ENCODE measurements at regions not wholly inside any gene's neighbourhood (a gene's known extent, or its start where the extent isn't known, plus 50 kb on each side); places are given as distances from the start of the nearest gene placed in this dataset.

DNA sequence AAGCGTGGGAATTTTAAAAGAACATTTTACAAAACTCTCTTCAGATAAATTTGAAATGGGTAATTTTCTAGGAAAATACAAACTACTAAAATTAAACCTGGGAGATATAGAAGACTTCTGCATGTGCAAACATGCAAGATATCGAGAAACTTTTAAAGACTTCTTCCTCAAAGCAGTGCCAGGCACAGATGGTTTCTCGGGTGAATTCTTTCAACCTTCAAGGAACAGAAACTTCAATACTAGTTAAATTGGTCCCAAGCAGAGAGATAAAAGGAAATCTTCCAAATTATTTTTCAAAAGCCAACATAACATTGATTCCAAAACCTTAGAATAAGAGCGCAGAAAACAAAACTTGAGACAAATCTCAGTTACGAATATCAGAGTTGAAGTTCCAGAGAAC, 732.7 kb downstream of the PDCD6IP start:
- no peak for DNase-seq
- TF ChIP-seq POLR2A (IDR thresholded peaks at IDR 0.05; ENCODE audit: low read length) = no peak
- no peak for TF ChIP-seq GATA1 (IDR thresholded peaks at IDR 0.05; ENCODE audit: low read depth, low read length)

DNA sequence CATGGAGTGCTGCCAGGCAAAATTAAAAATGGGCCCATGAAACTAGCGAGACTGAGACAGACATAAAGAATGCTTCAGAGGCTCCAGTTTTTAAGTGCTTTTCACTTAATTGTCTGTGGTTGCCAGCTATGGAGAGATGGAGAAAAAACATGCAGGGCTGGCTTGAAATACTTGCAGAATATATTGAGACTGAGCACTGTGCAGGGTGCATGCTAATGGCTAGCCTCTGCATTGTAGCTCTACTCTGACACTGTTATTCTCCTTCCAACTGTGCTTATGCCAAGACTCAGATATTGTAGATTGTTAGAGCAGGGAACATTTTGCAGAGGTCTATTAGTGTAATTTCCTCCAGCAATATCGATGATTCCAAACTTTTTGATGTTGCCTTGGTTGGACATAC, 735.0 kb downstream of the PDCD6IP start:
- no peak for DNase-seq
- TF ChIP-seq POLR2A (IDR thresholded peaks at IDR 0.05; ENCODE audit: low read length) (no peak), GATA1 (IDR thresholded peaks at IDR 0.05; ENCODE audit: low read depth, low read length) (no peak)

DNA sequence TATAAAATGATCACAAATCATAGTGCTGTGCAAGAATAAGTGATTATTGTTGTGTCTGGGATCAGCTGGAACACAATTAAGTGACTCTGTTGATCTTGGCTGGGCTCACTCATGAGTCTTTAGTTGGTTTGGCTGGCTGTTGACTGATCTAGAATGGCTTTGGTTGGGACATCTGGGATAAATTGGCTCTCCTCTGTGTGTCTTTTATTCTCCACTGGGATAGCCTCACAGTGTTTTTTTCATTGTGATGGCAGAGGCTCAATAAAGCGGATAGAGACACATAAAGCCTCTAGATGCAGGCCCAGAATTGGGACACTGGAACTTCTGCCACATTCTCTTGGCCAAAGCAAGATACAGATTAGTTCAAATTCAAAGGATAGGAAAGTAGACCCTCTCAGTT, 735.6 kb downstream of the PDCD6IP start:
- TF ChIP-seq GATA1 (IDR thresholded peaks at IDR 0.05; ENCODE audit: low read depth, low read length) (no peak), POLR2A (IDR thresholded peaks at IDR 0.05; ENCODE audit: low read length) (no peak)
- no peak for DNase-seq

DNA sequence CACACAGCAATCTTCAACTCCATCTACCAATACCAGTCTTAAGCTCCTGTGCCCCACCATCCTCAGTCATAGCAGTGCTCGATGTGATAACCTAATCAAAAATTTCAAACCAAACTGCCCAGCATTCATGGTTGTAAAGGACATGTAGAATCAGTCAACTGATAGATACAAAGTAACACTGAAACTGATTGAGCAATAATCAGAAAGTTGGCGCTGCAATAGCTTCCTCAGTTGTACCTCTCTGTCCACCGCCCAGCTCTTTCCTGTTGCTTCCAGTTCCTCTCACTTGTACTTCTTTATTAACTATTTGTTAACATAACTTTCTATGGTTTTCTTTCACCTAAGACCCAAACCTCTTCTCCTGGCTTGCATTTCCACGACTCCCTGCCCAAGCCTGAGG, 745.7 kb downstream of the PDCD6IP start:
- TF ChIP-seq POLR2A (IDR thresholded peaks at IDR 0.05; ENCODE audit: low read length) (no peak), GATA1 (IDR thresholded peaks at IDR 0.05; ENCODE audit: low read depth, low read length) (no peak)
- no peak for DNase-seq

DNA sequence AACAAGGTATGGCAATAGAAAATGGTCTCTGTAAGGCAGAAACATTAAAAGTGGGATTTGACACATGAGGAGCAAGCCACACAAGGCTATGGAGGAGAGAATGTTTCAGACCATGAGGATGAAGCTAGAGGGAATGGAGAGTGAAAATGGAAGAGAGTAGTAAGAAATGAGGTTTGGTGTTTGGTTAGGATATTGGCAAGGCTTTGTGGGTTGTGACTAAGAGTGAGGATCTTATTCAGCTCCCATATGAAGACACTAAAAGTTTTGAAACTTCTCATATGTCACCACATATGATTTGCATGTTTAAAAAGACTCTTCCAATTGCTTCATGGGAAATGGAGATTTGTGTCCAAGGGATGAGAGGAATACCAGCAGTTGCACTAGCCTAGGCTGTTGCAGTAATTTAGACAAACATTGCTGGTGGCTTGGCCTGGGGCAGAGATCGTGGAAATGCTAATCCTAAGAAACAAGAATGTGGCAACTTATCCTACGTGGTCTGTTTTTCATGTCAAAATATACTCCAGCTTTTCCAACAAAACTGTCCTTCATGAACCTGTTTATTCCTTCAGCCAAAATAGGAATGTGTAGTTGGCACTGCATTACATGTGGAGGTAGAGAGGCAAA, 749.0 kb downstream of the PDCD6IP start:
- no peak for DNase-seq
- TF ChIP-seq POLR2A (IDR thresholded peaks at IDR 0.05; ENCODE audit: low read length) (no peak), GATA1 (IDR thresholded peaks at IDR 0.05; ENCODE audit: low read depth, low read length) (no peak)

DNA sequence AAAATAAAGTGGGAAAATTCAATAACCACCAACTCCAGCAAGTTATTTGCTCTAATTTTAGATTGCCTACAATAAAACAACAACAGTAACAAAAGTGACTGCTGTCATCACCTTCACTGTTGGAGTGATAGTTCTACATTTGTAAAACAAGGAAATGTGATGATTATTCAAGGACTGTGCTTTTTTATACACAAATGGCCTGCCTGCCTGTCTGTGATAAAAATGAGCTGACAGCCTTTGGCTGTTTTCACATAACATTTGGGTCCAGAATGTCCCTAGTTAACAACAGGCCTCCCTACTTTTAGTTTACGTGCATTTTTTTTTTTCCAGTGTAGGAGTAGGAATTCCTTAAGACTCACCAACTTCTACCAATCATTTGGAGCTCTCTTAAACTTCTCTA, 768.8 kb downstream of the PDCD6IP start:
- no peak for DNase-seq
- no peak for TF ChIP-seq POLR2A (IDR thresholded peaks at IDR 0.05; ENCODE audit: low read length)
- TF ChIP-seq GATA1 (IDR thresholded peaks at IDR 0.05; ENCODE audit: low read depth, low read length) = no peak

DNA sequence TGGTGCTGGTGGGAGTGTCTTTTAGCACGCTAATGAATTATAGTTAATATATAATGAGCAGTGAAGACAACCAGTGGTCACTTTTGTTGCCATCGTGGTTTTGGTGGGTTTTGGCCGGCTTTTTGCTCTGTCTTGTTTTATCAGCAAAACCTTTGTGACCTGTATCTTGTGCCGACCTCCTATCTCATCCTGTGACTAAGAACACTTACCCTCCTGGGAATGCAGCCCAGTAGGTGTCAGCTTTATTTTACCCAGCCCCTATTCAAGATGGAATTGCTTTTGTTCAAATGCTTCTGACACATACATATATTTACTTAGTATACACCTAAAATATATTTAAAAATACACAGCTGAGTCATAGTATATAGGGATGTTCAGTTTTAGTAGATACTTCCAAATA, 770.3 kb downstream of the PDCD6IP start:
- no peak for TF ChIP-seq GATA1 (IDR thresholded peaks at IDR 0.05; ENCODE audit: low read depth, low read length)
- TF ChIP-seq POLR2A (IDR thresholded peaks at IDR 0.05; ENCODE audit: low read length) = no peak
- no peak for DNase-seq

DNA sequence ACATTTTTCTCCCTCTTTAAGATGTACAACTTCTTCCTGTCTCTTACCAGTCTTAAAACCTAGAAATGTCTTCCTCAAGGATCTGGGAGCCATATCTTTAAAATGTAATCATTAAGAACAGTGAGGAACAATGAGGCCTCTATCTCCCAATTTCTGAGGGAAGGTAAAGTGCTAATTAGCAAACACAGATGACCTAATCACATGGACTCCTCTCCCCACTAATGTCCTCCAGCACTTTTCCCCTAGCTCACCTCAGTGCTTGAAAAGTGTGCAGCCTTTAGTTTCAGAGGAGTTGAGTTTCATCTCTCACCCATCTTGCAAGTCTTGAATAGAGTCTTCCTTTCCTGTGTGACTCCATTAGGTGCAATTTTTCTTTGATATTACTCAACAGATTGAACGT, 771.0 kb downstream of the PDCD6IP start:
- DNase-seq = no peak
- TF ChIP-seq POLR2A (IDR thresholded peaks at IDR 0.05; ENCODE audit: low read length) (no peak), GATA1 (IDR thresholded peaks at IDR 0.05; ENCODE audit: low read depth, low read length) (no peak)

DNA sequence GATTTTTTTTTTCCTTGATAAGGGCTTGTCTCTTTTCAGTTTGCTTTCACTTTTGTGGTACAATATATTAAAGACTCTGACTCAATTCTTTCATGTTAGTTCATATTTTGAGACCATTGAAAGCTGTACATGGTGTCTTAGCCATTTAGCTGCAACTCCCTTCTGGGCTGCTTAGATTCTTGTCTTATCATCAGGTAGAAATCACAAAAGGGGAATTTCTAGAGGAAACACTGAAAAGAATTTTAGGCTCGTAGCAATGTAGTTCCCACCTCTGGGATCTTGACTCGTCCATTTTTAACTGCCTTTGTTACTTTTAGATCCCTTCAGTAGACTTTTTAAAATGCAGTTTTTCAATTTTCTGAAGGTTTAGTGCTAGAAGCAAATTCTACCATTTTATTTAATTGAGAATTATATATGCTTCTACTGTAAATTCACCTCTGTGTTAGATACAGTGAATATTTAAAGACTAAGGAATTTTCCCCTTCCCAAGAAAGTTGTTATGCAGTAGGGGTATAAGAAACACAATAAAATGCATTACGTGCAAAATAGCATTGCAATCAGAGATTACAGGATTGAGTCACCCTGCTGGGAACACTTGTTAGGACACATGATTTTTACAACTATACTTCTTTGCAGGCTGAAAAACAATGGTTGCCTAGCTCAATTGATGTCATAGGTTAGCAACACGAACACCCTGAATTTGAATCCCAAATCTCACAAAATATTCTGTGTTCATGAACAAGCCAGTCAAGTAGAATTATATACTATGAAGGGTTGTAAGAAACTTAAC, 772.7 kb downstream of the PDCD6IP start:
- TF ChIP-seq GATA1 (IDR thresholded peaks at IDR 0.05; ENCODE audit: low read depth, low read length) (no peak), POLR2A (IDR thresholded peaks at IDR 0.05; ENCODE audit: low read length) (no peak)
- no peak for DNase-seq

DNA sequence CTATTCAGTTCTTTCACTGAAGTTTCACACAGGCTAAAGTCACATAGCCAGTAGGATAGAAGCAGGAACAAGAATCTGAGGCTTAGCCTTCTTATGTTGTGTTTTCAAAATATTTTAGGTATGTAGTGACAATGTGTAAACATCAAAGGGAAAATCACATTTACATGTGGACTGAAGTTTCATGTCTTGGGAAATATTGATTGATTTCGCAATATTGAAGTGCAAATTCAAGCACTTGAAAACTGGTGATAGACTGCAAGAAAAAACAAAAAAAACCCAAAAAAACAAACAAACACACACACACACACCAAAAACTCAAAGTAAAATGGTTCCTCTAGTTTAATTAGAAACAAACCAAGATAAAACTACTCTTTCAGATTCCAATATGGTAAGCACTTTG, 773.3 kb downstream of the PDCD6IP start:
- no peak for TF ChIP-seq GATA1 (IDR thresholded peaks at IDR 0.05; ENCODE audit: low read depth, low read length)
- no peak for TF ChIP-seq POLR2A (IDR thresholded peaks at IDR 0.05; ENCODE audit: low read length)
- no peak for DNase-seq

DNA sequence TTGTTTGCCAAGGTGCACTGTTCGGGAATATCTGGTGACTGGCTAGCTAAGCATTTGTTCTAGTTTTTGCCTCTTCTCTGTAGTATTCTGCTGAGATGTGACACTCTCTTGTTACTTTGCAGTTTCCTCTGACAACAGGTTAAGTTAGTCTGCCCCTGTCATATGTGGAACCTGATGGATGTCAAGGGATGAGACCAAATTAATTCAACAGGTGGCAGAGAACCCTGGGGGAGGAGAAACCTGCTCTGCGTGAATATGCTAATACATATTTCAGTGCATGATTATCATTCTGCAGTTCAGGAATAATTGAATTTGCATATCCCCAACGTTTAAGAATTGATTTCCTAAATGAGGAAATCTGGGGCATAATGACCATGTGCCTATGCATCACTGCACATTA, 777.3 kb downstream of the PDCD6IP start:
- no peak for DNase-seq
- TF ChIP-seq POLR2A (IDR thresholded peaks at IDR 0.05; ENCODE audit: low read length) = no peak
- TF ChIP-seq GATA1 (IDR thresholded peaks at IDR 0.05; ENCODE audit: low read depth, low read length) = no peak

DNA sequence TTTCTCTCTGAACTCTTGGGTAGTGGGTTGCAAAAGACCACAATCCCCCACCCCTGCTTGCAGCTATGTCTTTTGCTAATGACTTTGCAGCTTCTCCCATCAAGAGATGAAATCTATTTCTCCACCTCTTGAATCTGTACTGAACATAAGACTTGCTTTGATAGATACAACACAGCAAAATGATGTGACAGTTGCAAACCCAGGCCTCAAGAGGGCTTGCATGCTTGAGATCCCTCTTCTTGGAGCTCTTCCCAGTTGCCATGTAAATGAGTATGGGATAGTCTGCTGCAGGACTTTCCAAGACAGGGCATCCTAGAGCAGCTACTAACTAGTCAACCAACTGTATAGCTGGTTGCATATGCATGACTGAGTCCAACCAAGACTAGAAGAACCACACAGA, 783.6 kb downstream of the PDCD6IP start:
- DNase-seq = no peak
- no peak for TF ChIP-seq GATA1 (IDR thresholded peaks at IDR 0.05; ENCODE audit: low read depth, low read length)
- no peak for TF ChIP-seq POLR2A (IDR thresholded peaks at IDR 0.05; ENCODE audit: low read length)

DNA sequence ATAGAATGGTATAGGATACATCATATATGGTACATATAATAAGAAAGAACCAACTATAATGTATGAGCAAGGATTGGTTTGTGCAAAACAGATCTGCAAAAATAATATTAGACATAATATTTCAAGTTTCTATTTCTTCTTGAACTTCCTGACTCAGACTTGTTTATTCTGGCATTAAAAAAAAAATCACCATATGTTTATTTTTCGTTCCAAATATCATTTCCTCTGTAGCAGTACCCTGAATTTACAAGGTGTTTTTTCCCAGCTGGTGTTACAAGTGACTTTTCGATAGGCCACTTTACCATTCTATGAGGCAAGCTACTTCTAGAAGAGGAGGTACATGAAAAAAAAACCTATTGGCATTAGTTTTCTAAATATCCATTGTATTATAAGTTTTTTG, 785.0 kb downstream of the PDCD6IP start:
- DNase-seq = no peak
- TF ChIP-seq GATA1 (IDR thresholded peaks at IDR 0.05; ENCODE audit: low read depth, low read length) (no peak), POLR2A (IDR thresholded peaks at IDR 0.05; ENCODE audit: low read length) (no peak)

DNA sequence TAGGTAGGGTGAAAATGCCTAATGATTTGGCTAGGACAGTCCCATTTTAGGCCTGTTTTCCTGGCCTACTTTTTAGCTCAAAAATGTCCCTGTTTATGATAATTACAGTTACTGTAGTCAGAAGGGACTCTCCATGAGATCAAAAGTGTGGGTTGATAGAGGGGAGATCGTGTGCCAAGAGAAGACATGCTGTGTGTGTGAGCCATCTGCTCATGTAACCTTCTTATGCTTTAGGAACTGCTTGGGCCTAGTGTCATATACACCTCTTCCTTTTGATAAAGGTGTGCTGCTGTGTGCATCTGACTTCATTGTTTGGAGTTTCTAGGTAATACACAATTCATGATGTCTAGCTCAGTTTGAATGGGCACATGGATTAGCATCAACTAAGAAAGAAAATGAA, 786.5 kb downstream of the PDCD6IP start:
- TF ChIP-seq GATA1 (IDR thresholded peaks at IDR 0.05; ENCODE audit: low read depth, low read length) = no peak
- TF ChIP-seq POLR2A (IDR thresholded peaks at IDR 0.05; ENCODE audit: low read length) = no peak
- no peak for DNase-seq

DNA sequence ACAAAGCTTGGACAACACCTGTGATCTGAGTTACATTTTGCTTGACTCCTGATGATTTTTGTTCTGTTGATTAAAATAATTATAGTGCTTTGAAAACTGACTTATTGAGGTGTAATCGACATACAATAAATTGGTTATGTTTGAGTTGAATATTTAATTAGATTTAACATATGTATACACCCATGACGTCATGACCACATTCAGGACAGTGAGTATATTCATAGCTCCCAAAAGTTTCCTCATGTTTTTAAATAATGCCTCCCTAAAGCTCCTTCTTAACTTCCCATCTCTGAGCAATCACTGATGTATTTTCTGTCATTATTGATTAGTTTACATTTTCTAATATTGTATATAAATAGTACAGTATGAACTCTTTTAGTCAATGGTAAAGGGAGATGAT, 801.2 kb downstream of the PDCD6IP start:
- TF ChIP-seq GATA1 (IDR thresholded peaks at IDR 0.05; ENCODE audit: low read depth, low read length) (no peak), POLR2A (IDR thresholded peaks at IDR 0.05; ENCODE audit: low read length) (no peak)
- DNase-seq = no peak
